CD14-positive monocyte (primary cell): ENCODE measurements at regions not wholly inside any gene's neighbourhood (a gene's known extent, or its start where the extent isn't known, plus 50 kb on each side); places are given as distances from the start of the nearest gene placed in this dataset.

Experiments
- DNase-seq, 3 donors: peaks; one replicate each; pipeline ENCODE4 v3.0.0-alpha.2; 2011 to 2022
- H2AFZ ChIP-seq: 2 replicates; pipeline ENCODE4 v1.6.0; 2012; ENCODE audit warnings: mild to moderate bottlenecking, low read depth, low read length, inconsistent platforms; ENCODE audit not compliant: insufficient read depth, poor library complexity, severe bottlenecking
- H3K27ac ChIP-seq, 2 donors: 1 replicate in 1 of 2; 2 replicates in 1 of 2; pipeline ENCODE4 v1.5.1; 2012 to 2013; ENCODE audit warnings: low read length in 2 of 2, control low read depth in 1 of 2, inconsistent platforms in 1 of 2, low read depth in 1 of 2, mild to moderate bottlenecking in 1 of 2
- H3K27me3 ChIP-seq, 2 donors: one replicate each; pipeline versions ENCODE4 v1.6.0 to v1.6.1; 2011 to 2013; ENCODE audit warnings: low read length in 2 of 2; ENCODE audit not compliant: control insufficient read depth in 2 of 2, insufficient read depth in 2 of 2
- H3K36me3 ChIP-seq, 2 donors: replicated peaks in 1 of 2; 1 replicate in 1 of 2; 2 replicates in 1 of 2; pipeline versions ENCODE4 v1.5.1 to v1.6.1; 2012 to 2013; ENCODE audit warnings: low read length in 2 of 2, control low read depth in 1 of 2, inconsistent platforms in 1 of 2, mild to moderate bottlenecking in 1 of 2; ENCODE audit not compliant: insufficient read depth in 2 of 2, control insufficient read depth in 1 of 2
- H3K4me1 ChIP-seq, 2 donors: 1 replicate in 1 of 2; 2 replicates in 1 of 2; pipeline versions ENCODE4 v1.5.1 to v1.6.1; 2012 to 2013; ENCODE audit warnings: low read length in 2 of 2, control low read depth in 1 of 2, inconsistent platforms in 1 of 2, mild to moderate bottlenecking in 1 of 2, moderate library complexity in 1 of 2; ENCODE audit not compliant: insufficient read depth in 2 of 2, control insufficient read depth in 1 of 2
- H3K4me2 ChIP-seq: replicated peaks from 2 replicates; pipeline ENCODE3; 2012; ENCODE audit warnings: low read length, moderate library complexity, mild to moderate bottlenecking; ENCODE audit not compliant: poor library complexity, severe bottlenecking; ENCODE audit errors: extremely low read depth
- H3K4me3 ChIP-seq, 3 experiments: fragments of 200-600 bp in 1 of 3; sonication (generic) in 1 of 3; replicated peaks in 1 of 3; 1 replicate in 2 of 3; 2 replicates in 1 of 3; pipeline ENCODE4 v1.5.1; 2011 to 2013; ENCODE audit warnings: low read length in 3 of 3, mild to moderate bottlenecking in 3 of 3, control low read depth in 2 of 3, low read depth in 2 of 3, inconsistent platforms in 1 of 3, moderate library complexity in 1 of 3
- H3K79me2 ChIP-seq: 2 replicates; pipeline ENCODE4 v1.6.0; 2012; ENCODE audit warnings: mild to moderate bottlenecking, control low read depth, inconsistent platforms, low read length, moderate library complexity; ENCODE audit not compliant: insufficient read depth
- H3K9ac ChIP-seq: 2 replicates; pipeline ENCODE4 v1.6.0; 2017; ENCODE audit warnings: low read length, mild to moderate bottlenecking; ENCODE audit not compliant: insufficient read depth, poor library complexity, severe bottlenecking
- H3K9me3 ChIP-seq, 2 donors: replicated peaks in 1 of 2; 1 replicate in 1 of 2; 2 replicates in 1 of 2; pipeline versions ENCODE4 v1.5.1 to v1.6.1; 2012 to 2013; ENCODE audit warnings: low read length in 2 of 2, control low read depth in 1 of 2; ENCODE audit not compliant: control insufficient read depth in 1 of 2, insufficient read depth in 1 of 2
- H4K20me1 ChIP-seq: 2 replicates; pipeline ENCODE4 v1.6.0; 2012; ENCODE audit warnings: mild to moderate bottlenecking, low read length, control low read depth, moderate library complexity; ENCODE audit not compliant: insufficient read depth
- H3K27ac Mint-ChIP-seq, 7 donors: one replicate each; pipeline ENCODE4 v1.8.0; 2020; ENCODE audit warnings: mild to moderate bottlenecking in 7 of 7, mixed read lengths in 7 of 7, moderate library complexity in 6 of 7, inconsistent platforms in 2 of 7
- H3K27me3 Mint-ChIP-seq, 3 donors: one replicate each; pipeline ENCODE4 v1.8.0; 2021 to 2022; ENCODE audit warnings: low read depth in 3 of 3, mild to moderate bottlenecking in 3 of 3, mixed read lengths in 3 of 3, moderate library complexity in 3 of 3, inconsistent platforms in 1 of 3
- H3K36me3 Mint-ChIP-seq, 2 donors: one replicate each; pipeline ENCODE4 v1.8.0; 2020; ENCODE audit warnings: mixed read lengths in 2 of 2, inconsistent platforms in 1 of 2, mild to moderate bottlenecking in 1 of 2
- H3K4me1 Mint-ChIP-seq: one replicate; pipeline ENCODE4 v1.8.0; 2020; ENCODE audit warnings: mild to moderate bottlenecking, mixed read lengths
- H3K4me3 Mint-ChIP-seq, 2 donors: one replicate each; pipeline ENCODE4 v1.8.0; 2020; ENCODE audit warnings: mild to moderate bottlenecking in 2 of 2, mixed read lengths in 2 of 2, moderate library complexity in 1 of 2
- H3K9me3 Mint-ChIP-seq, 7 donors: one replicate each; pipeline ENCODE4 v1.8.0; 2020 to 2022; ENCODE audit warnings: mixed read lengths in 7 of 7, mild to moderate bottlenecking in 6 of 7, moderate library complexity in 6 of 7, inconsistent platforms in 2 of 7
- WGBS: methylation state at CpG from one replicate; pipeline ENCODE4 v1.1.5; 2013; ENCODE audit warnings: missing lambda C conversion rate; ENCODE audit not compliant: insufficient coverage; 5-methylcytosine and 5-hydroxymethylcytosine counted together
- intact Hi-C, 2 donors: fragments of 100-400 bp; cut with micrococcal nuclease; formaldehyde crosslinking; loops; one replicate each; pipeline versions ENCODE4 v1.15.0 to v1.15.1; 2023
- TF ChIP-seq, protein P1 (sequence below): fragments of 200-600 bp; IDR thresholded peaks from one replicate; pipeline ENCODE4 v1.8.0; 2022; ENCODE audit warnings: antibody characterized with exemption, mild to moderate bottlenecking

DNA sequence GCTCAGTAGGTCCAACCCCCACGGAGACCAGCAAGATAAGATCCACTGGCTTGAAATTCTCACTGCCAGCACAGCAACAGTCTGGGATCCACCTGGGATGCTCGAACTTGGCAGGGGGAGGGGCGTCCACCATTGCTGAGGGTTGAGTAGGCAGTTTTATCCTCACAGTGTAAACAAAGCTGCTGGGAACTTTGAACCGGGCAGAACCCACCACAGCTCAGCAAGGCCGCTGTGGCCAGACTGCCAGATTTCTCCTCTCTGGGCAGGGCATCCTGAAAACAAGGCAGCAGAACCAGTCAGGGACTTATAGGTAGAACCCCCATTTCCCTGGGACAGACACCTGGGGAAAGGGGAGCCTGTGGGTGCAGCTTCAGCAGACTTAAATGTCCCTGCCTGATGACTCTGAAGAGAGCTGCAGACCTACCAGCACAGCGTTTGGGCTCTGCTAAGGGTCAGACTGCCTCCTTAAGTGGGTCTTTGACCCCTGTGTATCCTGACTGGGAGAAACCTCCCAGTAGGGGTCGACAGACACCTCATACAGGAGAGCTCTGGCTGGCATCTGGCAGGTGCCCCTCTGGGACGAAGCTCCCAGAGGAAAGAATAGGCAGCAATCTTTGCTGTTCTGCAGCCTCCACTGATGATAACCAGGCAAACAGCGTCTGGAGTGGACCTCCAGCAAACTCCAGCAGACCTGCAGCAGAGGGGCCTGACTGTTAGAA, 782.4 kb upstream of the EYS start:
- Mint-ChIP-seq H3K4me1 (no peaks in the 10 kb centered on the region), H3K27me3 (peaks cover 0 to 2% (median 0%) of the 10 kb centered on the region in 3 donors), H3K4me3 (no peak overlapping the region), H3K36me3 (no peaks in the 10 kb centered on the region), H3K27ac (no peak overlapping the region), H3K9me3 (peaks cover 0 to 11% (median 5%) of the 10 kb centered on the region in 7 donors)
- H3K9me3 ChIP-seq, result peaks cover 10% of the 10 kb centered on the region in 2 donors
- intact Hi-C loops, result no loop called here
- H3K79me2 ChIP-seq, result no peaks in the 10 kb centered on the region
- H2AFZ ChIP-seq, result no peak overlapping the region
- TF ChIP-seq, protein P1, sequence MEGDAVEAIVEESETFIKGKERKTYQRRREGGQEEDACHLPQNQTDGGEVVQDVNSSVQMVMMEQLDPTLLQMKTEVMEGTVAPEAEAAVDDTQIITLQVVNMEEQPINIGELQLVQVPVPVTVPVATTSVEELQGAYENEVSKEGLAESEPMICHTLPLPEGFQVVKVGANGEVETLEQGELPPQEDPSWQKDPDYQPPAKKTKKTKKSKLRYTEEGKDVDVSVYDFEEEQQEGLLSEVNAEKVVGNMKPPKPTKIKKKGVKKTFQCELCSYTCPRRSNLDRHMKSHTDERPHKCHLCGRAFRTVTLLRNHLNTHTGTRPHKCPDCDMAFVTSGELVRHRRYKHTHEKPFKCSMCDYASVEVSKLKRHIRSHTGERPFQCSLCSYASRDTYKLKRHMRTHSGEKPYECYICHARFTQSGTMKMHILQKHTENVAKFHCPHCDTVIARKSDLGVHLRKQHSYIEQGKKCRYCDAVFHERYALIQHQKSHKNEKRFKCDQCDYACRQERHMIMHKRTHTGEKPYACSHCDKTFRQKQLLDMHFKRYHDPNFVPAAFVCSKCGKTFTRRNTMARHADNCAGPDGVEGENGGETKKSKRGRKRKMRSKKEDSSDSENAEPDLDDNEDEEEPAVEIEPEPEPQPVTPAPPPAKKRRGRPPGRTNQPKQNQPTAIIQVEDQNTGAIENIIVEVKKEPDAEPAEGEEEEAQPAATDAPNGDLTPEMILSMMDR, result no peak
- no peaks in the 10 kb centered on the region for H3K36me3 ChIP-seq
- DNase-seq, result no peak
- no peak overlapping the region for H3K27ac ChIP-seq
- WGBS, result 83% methylated on average over 7 of the region's 9 CpGs
- no peaks in the 10 kb centered on the region for H3K4me1 ChIP-seq
- no peak overlapping the region for H3K4me3 ChIP-seq
- no peak overlapping the region for H3K9ac ChIP-seq
- H4K20me1 ChIP-seq, result no peaks in the 10 kb centered on the region
- no peak overlapping the region for H3K4me2 ChIP-seq
- H3K27me3 ChIP-seq, result no peaks in the 10 kb centered on the region

DNA sequence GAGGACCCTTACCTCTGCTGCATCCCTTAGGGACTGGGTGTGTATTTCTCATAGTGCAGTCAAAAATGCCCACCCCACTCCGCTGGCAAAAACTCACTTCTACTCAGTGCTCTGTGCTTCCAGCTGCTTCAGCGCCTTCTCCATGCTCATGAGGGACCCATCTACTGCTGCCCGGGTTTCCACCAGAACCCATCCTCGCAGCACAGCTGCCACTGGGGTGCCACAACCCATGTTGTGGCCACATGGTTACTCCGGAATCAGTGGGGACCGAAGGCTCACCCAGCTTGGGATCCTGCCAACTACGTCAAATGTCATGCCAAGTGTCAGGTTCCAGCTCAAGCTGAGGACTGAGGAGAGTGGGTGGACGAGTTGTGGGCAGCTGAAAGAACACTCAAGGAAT, 774.2 kb upstream of the EYS start:
- no peak overlapping the region for H3K9ac ChIP-seq
- H3K4me2 ChIP-seq, result no peak overlapping the region
- 91% methylated on average over 8 of the region's 8 CpGs for WGBS
- H3K9me3 ChIP-seq, result peaks cover 24 to 32% of the 10 kb centered on the region in 2 donors
- TF ChIP-seq, protein P1, result no peak
- no peaks in the 10 kb centered on the region for H3K36me3 ChIP-seq
- no peaks in the 10 kb centered on the region for H3K79me2 ChIP-seq
- peaks cover 3 to 19% (median 7%) of the 10 kb centered on the region in 7 donors for H3K9me3 Mint-ChIP-seq
- H2AFZ ChIP-seq, result no peak overlapping the region
- no peaks in the 10 kb centered on the region for H3K4me1 Mint-ChIP-seq
- H3K4me3 ChIP-seq, result no peak overlapping the region
- no peak overlapping the region for H3K27ac ChIP-seq
- DNase-seq, result no peak
- no peaks in the 10 kb centered on the region for H3K4me1 ChIP-seq
- H3K27me3 Mint-ChIP-seq, result no peaks in the 10 kb centered on the region
- H3K27me3 ChIP-seq, result no peaks in the 10 kb centered on the region
- intact Hi-C loops, result no loop called here
- no peaks in the 10 kb centered on the region for H4K20me1 ChIP-seq
- no peak overlapping the region for H3K4me3 Mint-ChIP-seq
- H3K36me3 Mint-ChIP-seq, result no peaks in the 10 kb centered on the region
- H3K27ac Mint-ChIP-seq, result no peak overlapping the region
